Lower lobe of right lung (tissue), 2 donors: ENCODE measurements at regions not wholly inside any gene's neighbourhood (a gene's known extent, or its start where the extent isn't known, plus 50 kb on each side); places are given as distances from the start of the nearest gene placed in this dataset.

Source experiments
- ATAC-seq, 2 donors: fragments of 200-7000 bp; cut with Tn5 transposase; one replicate each; pipeline ENCODE4 v1.9.1; 2020 to 2022; ENCODE audit warnings: mild to moderate bottlenecking in 2 of 2, moderate library complexity in 2 of 2
- DNase-seq: peaks from one replicate; pipeline ENCODE4 v3.0.0-alpha.2; 2020
- H3K27ac ChIP-seq: fragments of 200-600 bp; one replicate; pipeline ENCODE4 v1.8.0; 2022
- H3K27me3 ChIP-seq: fragments of 200-600 bp; one replicate; pipeline ENCODE4 v1.8.0; 2022; ENCODE audit warnings: low read depth
- H3K36me3 ChIP-seq: fragments of 200-600 bp; one replicate; pipeline ENCODE4 v1.8.0; 2022; ENCODE audit warnings: mild to moderate bottlenecking
- H3K4me1 ChIP-seq: fragments of 200-600 bp; one replicate; pipeline ENCODE4 v1.8.0; 2022
- H3K4me3 ChIP-seq: fragments of 200-600 bp; one replicate; pipeline ENCODE4 v1.8.0; 2022; ENCODE audit warnings: mild to moderate bottlenecking
- H3K9me3 ChIP-seq: fragments of 200-600 bp; one replicate; pipeline ENCODE4 v1.8.0; 2022
- CTCF ChIP-seq: fragments of 200-600 bp; IDR thresholded peaks from one replicate; pipeline ENCODE4 v1.8.0; 2022; ENCODE audit warnings: antibody characterized with exemption, mild to moderate bottlenecking
- intact Hi-C: fragments of 100-400 bp; cut with DNase I; formaldehyde crosslinking; loops from one replicate; pipeline ENCODE4 v1.11.0; 2022
- donor health status: DM: no; HTN: yes; CAD: no; lungs with severe emphysema.

- H3K27me3 ChIP-seq: no peaks in the 10 kb centered on the region
- DNase-seq (no peak), ATAC-seq (no peak)
- no peaks in the 10 kb centered on the region for H3K9me3 ChIP-seq
- H3K27ac ChIP-seq: no peak overlapping the region
- TF ChIP-seq CTCF: no peak
- no peak overlapping the region for H3K4me3 ChIP-seq
- intact Hi-C loops: no loop called here
- no peaks in the 10 kb centered on the region for H3K36me3 ChIP-seq
- H3K4me1 ChIP-seq: no peaks in the 10 kb centered on the region
Observed at GRCh38 chr4:103354006-103354405, 155.9 kb upstream of the CENPE start.

- TF ChIP-seq CTCF: no peak
- DNase-seq (no peak), ATAC-seq (no peak)
- no peaks in the 10 kb centered on the region for H3K27me3 ChIP-seq
- no peak overlapping the region for H3K4me3 ChIP-seq
- no peak overlapping the region for H3K27ac ChIP-seq
- intact Hi-C loops: no loop called here
- H3K9me3 ChIP-seq: no peaks in the 10 kb centered on the region
- no peaks in the 10 kb centered on the region for H3K4me1 ChIP-seq
- H3K36me3 ChIP-seq: no peaks in the 10 kb centered on the region
Observed at GRCh38 chr4:103329642-103330041, 131.5 kb upstream of the CENPE start.

GRCh38 chr4:103324811-103325210 is 126.7 kb upstream of the CENPE start:
- no peak overlapping the region for H3K4me3 ChIP-seq
- no peak for DNase-seq
- TF ChIP-seq CTCF: no peak

GRCh38 chr4:103318327-103318726 is 120.2 kb upstream of the CENPE start:
- H3K4me1 ChIP-seq: no peaks in the 10 kb centered on the region
- no peaks in the 10 kb centered on the region for H3K27me3 ChIP-seq
- H3K36me3 ChIP-seq: no peaks in the 10 kb centered on the region
- H3K4me3 ChIP-seq: no peak overlapping the region
- DNase-seq (no peak), ATAC-seq (no peak)
- no peak overlapping the region for H3K27ac ChIP-seq
- intact Hi-C loops: no loop called here
- H3K9me3 ChIP-seq: peaks cover 16% of the 10 kb centered on the region
- no peak for TF ChIP-seq CTCF

More at GRCh38 chr4:103324811-103325210, 126.7 kb upstream of the CENPE start:
- Histone ChIP-seq H3K36me3 (no peaks in the 10 kb centered on the region), H3K9me3 (no peaks in the 10 kb centered on the region), H3K27ac (no peak overlapping the region), H3K4me1 (no peaks in the 10 kb centered on the region), H3K27me3 (no peaks in the 10 kb centered on the region)
- intact Hi-C loops: no loop called here
- no peak for ATAC-seq

- Histone ChIP-seq H3K27me3 (no peaks in the 10 kb centered on the region), H3K4me3 (no peak overlapping the region), H3K9me3 (no peaks in the 10 kb centered on the region), H3K4me1 (no peaks in the 10 kb centered on the region), H3K36me3 (no peaks in the 10 kb centered on the region), H3K27ac (no peak overlapping the region)
- ATAC-seq (no peak), DNase-seq (no peak)
- intact Hi-C loops: no loop called here
- no peak for TF ChIP-seq CTCF
Observed at GRCh38 chr4:103308248-103308561, 110.1 kb upstream of the CENPE start.
